ENCODE measurements at regions not wholly inside any gene's neighbourhood (a gene's known extent, or its start where the extent isn't known, plus 50 kb on each side); places are given as distances from the start of the nearest gene placed in this dataset.
"Not testable (repeated sequence)": the region's sequence is repeated elsewhere in the genome, so short reads cannot be mapped to it uniquely, and the experiment has no call there.

DNA sequence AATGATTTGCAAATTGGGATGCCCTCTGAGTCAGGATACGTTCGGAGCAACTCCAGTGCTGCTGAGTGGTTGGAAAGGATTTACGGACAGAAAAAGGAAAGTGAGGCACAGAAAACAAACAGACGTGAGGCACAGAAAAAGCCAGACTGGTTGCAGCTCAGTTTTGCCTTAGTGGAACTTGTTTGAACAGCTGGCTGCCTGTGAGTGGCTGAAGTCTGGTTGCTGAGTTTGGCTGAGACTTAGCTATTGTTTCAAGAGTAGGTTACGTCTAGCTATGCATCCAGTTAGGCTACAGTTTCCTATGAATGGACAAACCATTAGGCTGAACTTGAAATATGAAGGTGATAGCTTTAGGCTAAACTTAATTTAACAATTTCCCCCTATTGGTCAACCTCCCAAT lies 256.6 kb downstream of the VAPA start:
- Histone ChIP-seq H3K36me3 (ENCODE audit: control insufficient read depth in 2 of 2, extremely low read depth in 1 of 2, insufficient read depth in 1 of 2, low read length in 1 of 2) (no peaks in the 10 kb centered on the region), H3K27me3 (replicated peaks in 1 of 2; ENCODE audit: control insufficient read depth in 2 of 2, extremely low read depth in 1 of 2, insufficient read depth in 2 of 2, low read length in 1 of 2) (peaks cover 0 to 6% of the 10 kb centered on the region in 2 experiments), H3K27ac (ENCODE audit: low read length) (no peak overlapping the region), H3K9me3 (no peaks in the 10 kb centered on the region), H3K4me1 (ENCODE audit: control insufficient read depth in 1 of 2, extremely low read depth in 1 of 2, insufficient read depth in 2 of 2, low read length in 2 of 2) (no peaks in the 10 kb centered on the region), H3K4me3 (ENCODE audit: control insufficient read depth in 1 of 2, extremely low read depth in 1 of 2, low read length in 1 of 2) (no peak overlapping the region)
- DNase-seq (no peak), ATAC-seq (replicated peaks in 1 of 4) (no peak)
- ChIA-PET POLR2A (no interaction called here), CTCF (no interaction called here)
- Mint-ChIP-seq H3K27ac (no peak overlapping the region), H3K4me1 (no peaks in the 10 kb centered on the region), H3K36me3 (no peaks in the 10 kb centered on the region), H3K4me3 (no peak overlapping the region), H3K27me3 (no peaks in the 10 kb centered on the region), H3K9me3 (no peaks in the 10 kb centered on the region)
- WGBS (ENCODE audit: insufficient coverage) = 88% methylated on average over 4 of the region's 5 CpGs

DNA sequence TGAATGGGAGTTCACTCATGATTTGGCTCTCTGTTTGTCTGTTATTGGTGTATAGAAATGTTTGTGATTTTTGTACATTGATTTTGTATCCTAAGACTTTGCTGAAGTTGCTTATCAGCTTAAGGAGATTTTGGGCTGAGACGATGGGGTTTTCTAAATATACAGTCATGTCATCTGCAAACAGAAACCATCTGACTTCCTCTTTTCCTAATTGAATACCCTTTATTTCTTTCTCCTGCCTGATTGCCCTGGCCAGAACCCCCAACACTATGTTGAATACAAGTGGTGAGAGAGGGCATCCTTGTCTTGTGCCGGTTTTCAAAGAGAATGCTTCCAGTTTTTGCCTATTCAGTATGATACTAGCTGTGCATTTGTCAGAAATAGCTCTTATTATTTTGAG lies 261.5 kb downstream of the VAPA start:
- H3K4me1 Mint-ChIP-seq = peaks cover 7 to 15% (median 11%) of the 10 kb centered on the region in 3 donors
- H3K27me3 Mint-ChIP-seq; H3K4me3 ChIP-seq (ENCODE audit: control insufficient read depth in 1 of 2, extremely low read depth in 1 of 2, low read length in 1 of 2); H3K36me3 Mint-ChIP-seq; H3K27me3 ChIP-seq (replicated peaks in 1 of 2; ENCODE audit: control insufficient read depth in 2 of 2, extremely low read depth in 1 of 2, insufficient read depth in 2 of 2, low read length in 1 of 2); DNase-seq; H3K4me1 ChIP-seq (ENCODE audit: control insufficient read depth in 1 of 2, extremely low read depth in 1 of 2, insufficient read depth in 2 of 2, low read length in 2 of 2); ATAC-seq (replicated peaks in 1 of 4); H3K36me3 ChIP-seq (ENCODE audit: control insufficient read depth in 2 of 2, extremely low read depth in 1 of 2, insufficient read depth in 1 of 2, low read length in 1 of 2); H3K27ac ChIP-seq (ENCODE audit: low read length); H3K4me3 Mint-ChIP-seq; H3K9me3 ChIP-seq; H3K27ac Mint-ChIP-seq; CTCF ChIA-PET; H3K9me3 Mint-ChIP-seq; POLR2A ChIA-PET: not testable (repeated sequence)
- WGBS (ENCODE audit: insufficient coverage) = no CpG with 5 or more reads among the region's 2 CpGs

DNA sequence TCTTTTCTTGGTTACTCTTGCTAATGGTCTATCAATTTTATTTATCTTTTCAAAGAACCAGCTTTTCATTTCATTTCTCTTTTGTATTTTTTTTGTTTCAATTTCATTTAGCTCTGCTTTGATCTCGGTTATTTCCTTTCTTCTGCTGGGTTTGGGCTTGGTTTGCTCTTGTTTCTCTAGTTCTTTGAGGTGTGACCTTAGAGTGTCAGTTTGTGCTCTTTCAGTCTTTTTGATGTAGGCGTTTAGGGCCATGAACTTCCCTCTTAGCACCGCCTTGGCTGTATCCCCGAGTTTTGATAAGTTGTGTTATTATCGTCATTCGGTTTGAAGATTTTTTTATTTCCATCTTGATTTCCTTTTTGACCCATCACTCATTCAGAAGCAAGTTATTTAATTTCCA lies 265.5 kb downstream of the VAPA start:
- POLR2A ChIA-PET; CTCF ChIA-PET; H3K9me3 Mint-ChIP-seq; H3K36me3 ChIP-seq (ENCODE audit: control insufficient read depth in 2 of 2, extremely low read depth in 1 of 2, insufficient read depth in 1 of 2, low read length in 1 of 2); H3K4me3 ChIP-seq (ENCODE audit: control insufficient read depth in 1 of 2, extremely low read depth in 1 of 2, low read length in 1 of 2); DNase-seq; H3K4me1 ChIP-seq (ENCODE audit: control insufficient read depth in 1 of 2, extremely low read depth in 1 of 2, insufficient read depth in 2 of 2, low read length in 2 of 2); H3K9me3 ChIP-seq; ATAC-seq (replicated peaks in 1 of 4); H3K27me3 ChIP-seq (replicated peaks in 1 of 2; ENCODE audit: control insufficient read depth in 2 of 2, extremely low read depth in 1 of 2, insufficient read depth in 2 of 2, low read length in 1 of 2); H3K36me3 Mint-ChIP-seq; H3K27ac ChIP-seq (ENCODE audit: low read length); H3K4me3 Mint-ChIP-seq; H3K27ac Mint-ChIP-seq; H3K27me3 Mint-ChIP-seq: not testable (repeated sequence)
- no CpG with 5 or more reads among the region's 6 CpGs for WGBS (ENCODE audit: insufficient coverage)
- H3K4me1 Mint-ChIP-seq = peaks cover 7 to 18% (median 13%) of the 10 kb centered on the region in 3 donors

- H3K36me3 ChIP-seq (ENCODE audit: control insufficient read depth in 2 of 2, extremely low read depth in 1 of 2, insufficient read depth in 1 of 2, low read length in 1 of 2) = no peaks in the 10 kb centered on the region
- no peak overlapping the region for H3K4me3 ChIP-seq (ENCODE audit: control insufficient read depth in 1 of 2, extremely low read depth in 1 of 2, low read length in 1 of 2)
- H3K4me3 Mint-ChIP-seq = no peak overlapping the region
- peaks cover 3% of the 10 kb centered on the region for H3K36me3 Mint-ChIP-seq
- H3K4me1 Mint-ChIP-seq = peaks cover 7 to 18% (median 13%) of the 10 kb centered on the region in 3 donors
- no peak for ATAC-seq (replicated peaks in 1 of 4)
- peaks cover 6 to 14% (median 11%) of the 10 kb centered on the region in 3 donors for H3K9me3 Mint-ChIP-seq
- 93% methylated on average over 6 of the region's 11 CpGs for WGBS (ENCODE audit: insufficient coverage)
- no peak overlapping the region for H3K27ac Mint-ChIP-seq
- CTCF ChIA-PET = no interaction called here
- no peaks in the 10 kb centered on the region for H3K4me1 ChIP-seq (ENCODE audit: control insufficient read depth in 1 of 2, extremely low read depth in 1 of 2, insufficient read depth in 2 of 2, low read length in 2 of 2)
- H3K9me3 ChIP-seq = no peaks in the 10 kb centered on the region
- peaks cover 0 to 6% of the 10 kb centered on the region in 2 experiments for H3K27me3 ChIP-seq (replicated peaks in 1 of 2; ENCODE audit: control insufficient read depth in 2 of 2, extremely low read depth in 1 of 2, insufficient read depth in 2 of 2, low read length in 1 of 2)
- H3K27me3 Mint-ChIP-seq = peaks cover 0 to 9% of the 10 kb centered on the region in 2 donors
- DNase-seq = no peak
- no peak overlapping the region for H3K27ac ChIP-seq (ENCODE audit: low read length)
- POLR2A ChIA-PET = no interaction called here
Observed at GRCh38 chr18:10182009-10182624, 268.3 kb downstream of the VAPA start.

- POLR2A ChIA-PET = no interaction called here
- peaks cover 3 to 8% (median 7%) of the 10 kb centered on the region in 3 donors for H3K4me1 Mint-ChIP-seq
- peaks cover 3% of the 10 kb centered on the region for H3K36me3 Mint-ChIP-seq
- H3K4me3 Mint-ChIP-seq = no peak overlapping the region
- H3K9me3 ChIP-seq = no peaks in the 10 kb centered on the region
- no CpG with 5 or more reads among the region's 3 CpGs for WGBS (ENCODE audit: insufficient coverage)
- no peaks in the 10 kb centered on the region for H3K36me3 ChIP-seq (ENCODE audit: control insufficient read depth in 2 of 2, extremely low read depth in 1 of 2, insufficient read depth in 1 of 2, low read length in 1 of 2)
- no peak overlapping the region for H3K27ac ChIP-seq (ENCODE audit: low read length)
- DNase-seq (no peak), ATAC-seq (replicated peaks in 1 of 4) (no peak)
- H3K4me3 ChIP-seq (ENCODE audit: control insufficient read depth in 1 of 2, extremely low read depth in 1 of 2, low read length in 1 of 2) = no peak overlapping the region
- peaks cover 0 to 8% of the 10 kb centered on the region in 2 experiments for H3K27me3 ChIP-seq (replicated peaks in 1 of 2; ENCODE audit: control insufficient read depth in 2 of 2, extremely low read depth in 1 of 2, insufficient read depth in 2 of 2, low read length in 1 of 2)
- H3K27ac Mint-ChIP-seq = no peak overlapping the region
- peaks cover 0 to 9% of the 10 kb centered on the region in 2 donors for H3K27me3 Mint-ChIP-seq
- no peaks in the 10 kb centered on the region for H3K4me1 ChIP-seq (ENCODE audit: control insufficient read depth in 1 of 2, extremely low read depth in 1 of 2, insufficient read depth in 2 of 2, low read length in 2 of 2)
- peaks cover 6 to 16% (median 11%) of the 10 kb centered on the region in 3 donors for H3K9me3 Mint-ChIP-seq
- CTCF ChIA-PET = no interaction called here
Observed at GRCh38 chr18:10184776-10185175, 269.7 kb upstream of the APCDD1 start.

DNA sequence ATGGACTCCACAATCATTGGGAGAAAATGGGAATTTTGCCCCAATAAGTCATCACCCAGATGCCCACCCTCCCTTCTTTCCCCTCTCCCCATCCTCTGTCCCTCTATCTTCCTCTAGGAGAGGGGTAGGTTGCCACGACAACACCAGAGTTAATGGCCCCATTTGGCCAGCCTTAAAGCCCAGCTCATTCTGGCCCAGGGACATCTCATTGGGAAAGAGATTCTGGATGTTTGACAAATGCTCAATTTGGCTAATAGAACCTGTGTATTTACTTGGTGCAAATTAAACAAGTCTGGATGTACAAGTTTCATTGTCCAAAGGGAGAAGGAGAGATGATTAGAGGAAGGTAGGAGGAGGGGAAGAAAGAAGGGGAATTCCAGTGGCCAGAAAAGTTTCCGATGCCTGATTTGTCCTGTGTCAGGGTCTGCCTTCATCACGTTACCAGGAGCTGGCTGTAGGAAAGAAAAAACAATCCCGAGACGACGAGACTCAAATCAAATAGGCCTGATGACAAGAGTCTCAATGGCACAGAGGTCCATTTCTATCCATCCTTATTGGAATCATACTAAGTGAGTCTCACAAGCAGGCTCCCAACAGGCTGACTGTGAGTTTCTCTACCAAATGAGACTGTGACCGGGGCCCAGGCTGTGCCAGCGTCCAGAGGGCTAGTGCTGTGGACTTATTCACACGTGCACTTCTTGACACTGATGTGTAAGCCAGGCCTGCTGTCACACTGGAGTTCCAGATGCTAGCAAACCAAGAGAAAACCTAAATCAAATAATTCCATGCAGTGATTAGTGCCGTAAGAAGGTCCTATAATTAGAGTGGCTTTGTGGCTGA lies 265.2 kb upstream of the APCDD1 start:
- Mint-ChIP-seq H3K4me3 (no peak overlapping the region), H3K9me3 (peaks cover 3 to 9% (median 7%) of the 10 kb centered on the region in 3 donors), H3K4me1 (no peaks in the 10 kb centered on the region), H3K36me3 (peaks cover 3% of the 10 kb centered on the region), H3K27ac (no peak overlapping the region), H3K27me3 (peaks cover 0 to 3% of the 10 kb centered on the region in 2 donors)
- Histone ChIP-seq H3K27ac (ENCODE audit: low read length) (no peak overlapping the region), H3K4me3 (ENCODE audit: control insufficient read depth in 1 of 2, extremely low read depth in 1 of 2, low read length in 1 of 2) (no peak overlapping the region), H3K4me1 (ENCODE audit: control insufficient read depth in 1 of 2, extremely low read depth in 1 of 2, insufficient read depth in 2 of 2, low read length in 2 of 2) (no peaks in the 10 kb centered on the region), H3K27me3 (replicated peaks in 1 of 2; ENCODE audit: control insufficient read depth in 2 of 2, extremely low read depth in 1 of 2, insufficient read depth in 2 of 2, low read length in 1 of 2) (peaks cover 0 to 9% of the 10 kb centered on the region in 2 experiments), H3K36me3 (ENCODE audit: control insufficient read depth in 2 of 2, extremely low read depth in 1 of 2, insufficient read depth in 1 of 2, low read length in 1 of 2) (no peaks in the 10 kb centered on the region), H3K9me3 (no peaks in the 10 kb centered on the region)
- WGBS (ENCODE audit: insufficient coverage) = 92% methylated on average over 6 of the region's 10 CpGs
- ChIA-PET POLR2A (no interaction called here), CTCF (no interaction called here)
- no peak for DNase-seq
- ATAC-seq (replicated peaks in 1 of 4) = no peak

Measured in T-cell (primary cell).